ENCODE measurements at regions not wholly inside any gene's neighbourhood (a gene's known extent, or its start where the extent isn't known, plus 50 kb on each side); places are given as distances from the start of the nearest gene placed in this dataset.

DNA sequence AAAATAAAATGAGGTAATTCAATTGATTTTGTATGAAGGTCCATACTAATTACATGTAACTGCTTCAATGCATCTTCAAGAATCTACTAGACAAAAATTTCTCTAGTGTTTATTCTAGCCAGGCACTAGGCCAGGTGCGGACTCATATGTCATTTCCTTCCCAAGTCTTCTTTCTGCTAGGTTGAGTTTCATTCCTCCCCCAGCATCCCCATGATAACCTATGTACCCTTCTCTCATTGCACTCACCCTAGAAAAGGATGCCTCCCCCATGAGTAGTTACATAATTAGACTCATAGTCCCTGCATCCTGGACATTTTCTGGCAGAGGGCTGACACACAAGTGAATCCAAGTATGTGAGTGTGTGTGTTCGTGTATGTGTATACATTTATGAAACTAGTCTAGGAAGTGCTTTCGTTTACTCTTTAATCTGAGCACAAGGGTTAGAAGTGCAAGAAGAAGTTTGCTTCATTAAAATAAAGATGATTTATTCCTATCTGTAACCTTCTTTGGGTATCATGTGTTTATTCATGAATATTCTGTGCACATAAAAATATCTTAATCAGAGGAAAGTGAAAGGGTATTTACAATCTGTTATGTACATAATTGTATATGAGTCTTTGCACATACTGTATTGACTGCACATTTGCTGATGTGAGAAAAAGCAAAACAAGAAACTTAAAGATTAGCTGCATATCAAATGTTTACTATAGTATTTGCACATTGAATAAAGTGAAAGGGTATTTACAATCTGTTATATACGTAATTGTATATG lies 585.6 kb upstream of the ZNF717 start:
- TF ChIP-seq TAF1 (IDR thresholded peaks at IDR 0.05; ENCODE audit: borderline replicate concordance, insufficient read depth, low read length) (no peak), POLR2AphosphoS5 (IDR thresholded peaks at IDR 0.05; ENCODE audit: low read depth, low read length) (no peak), FOXP2 (optimal IDR thresholded peaks at IDR 0.05; ENCODE audit: borderline replicate concordance, extremely low read depth, extremely low read length, insufficient read depth) (no peak), SIN3A (IDR thresholded peaks at IDR 0.05; ENCODE audit: borderline replicate concordance, insufficient read depth, low read length) (no peak)
- TF ChIP-seq, protein P1, sequence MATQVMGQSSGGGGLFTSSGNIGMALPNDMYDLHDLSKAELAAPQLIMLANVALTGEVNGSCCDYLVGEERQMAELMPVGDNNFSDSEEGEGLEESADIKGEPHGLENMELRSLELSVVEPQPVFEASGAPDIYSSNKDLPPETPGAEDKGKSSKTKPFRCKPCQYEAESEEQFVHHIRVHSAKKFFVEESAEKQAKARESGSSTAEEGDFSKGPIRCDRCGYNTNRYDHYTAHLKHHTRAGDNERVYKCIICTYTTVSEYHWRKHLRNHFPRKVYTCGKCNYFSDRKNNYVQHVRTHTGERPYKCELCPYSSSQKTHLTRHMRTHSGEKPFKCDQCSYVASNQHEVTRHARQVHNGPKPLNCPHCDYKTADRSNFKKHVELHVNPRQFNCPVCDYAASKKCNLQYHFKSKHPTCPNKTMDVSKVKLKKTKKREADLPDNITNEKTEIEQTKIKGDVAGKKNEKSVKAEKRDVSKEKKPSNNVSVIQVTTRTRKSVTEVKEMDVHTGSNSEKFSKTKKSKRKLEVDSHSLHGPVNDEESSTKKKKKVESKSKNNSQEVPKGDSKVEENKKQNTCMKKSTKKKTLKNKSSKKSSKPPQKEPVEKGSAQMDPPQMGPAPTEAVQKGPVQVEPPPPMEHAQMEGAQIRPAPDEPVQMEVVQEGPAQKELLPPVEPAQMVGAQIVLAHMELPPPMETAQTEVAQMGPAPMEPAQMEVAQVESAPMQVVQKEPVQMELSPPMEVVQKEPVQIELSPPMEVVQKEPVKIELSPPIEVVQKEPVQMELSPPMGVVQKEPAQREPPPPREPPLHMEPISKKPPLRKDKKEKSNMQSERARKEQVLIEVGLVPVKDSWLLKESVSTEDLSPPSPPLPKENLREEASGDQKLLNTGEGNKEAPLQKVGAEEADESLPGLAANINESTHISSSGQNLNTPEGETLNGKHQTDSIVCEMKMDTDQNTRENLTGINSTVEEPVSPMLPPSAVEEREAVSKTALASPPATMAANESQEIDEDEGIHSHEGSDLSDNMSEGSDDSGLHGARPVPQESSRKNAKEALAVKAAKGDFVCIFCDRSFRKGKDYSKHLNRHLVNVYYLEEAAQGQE (IDR thresholded peaks at IDR 0.05; ENCODE audit: insufficient read depth in 1 of 2, low read depth in 2 of 2, low read length in 2 of 2), result no peak

DNA sequence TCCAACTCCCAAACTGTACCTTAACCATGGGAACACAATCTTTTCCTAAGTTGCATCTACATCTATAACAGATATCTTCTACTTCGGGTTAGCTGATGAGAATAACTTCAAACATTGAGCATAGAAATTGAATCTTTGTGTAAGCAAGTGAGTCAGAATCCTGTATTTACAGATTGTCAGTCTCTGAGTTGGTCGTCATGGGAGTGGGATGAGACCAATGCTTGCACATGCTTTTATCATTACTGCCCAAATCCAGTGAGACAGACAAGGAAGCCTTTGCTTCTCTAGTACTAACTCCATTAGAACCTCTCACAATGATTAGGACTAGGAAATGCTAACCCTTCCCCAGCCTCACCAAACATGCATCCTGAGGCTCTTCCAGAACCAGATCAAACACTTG lies 587.1 kb upstream of the ZNF717 start:
- TF ChIP-seq TAF1 (IDR thresholded peaks at IDR 0.05; ENCODE audit: borderline replicate concordance, insufficient read depth, low read length) (no peak), SIN3A (IDR thresholded peaks at IDR 0.05; ENCODE audit: borderline replicate concordance, insufficient read depth, low read length) (no peak), FOXP2 (optimal IDR thresholded peaks at IDR 0.05; ENCODE audit: borderline replicate concordance, extremely low read depth, extremely low read length, insufficient read depth) (no peak), POLR2AphosphoS5 (IDR thresholded peaks at IDR 0.05; ENCODE audit: low read depth, low read length) (no peak)
- TF ChIP-seq, protein P1 (IDR thresholded peaks at IDR 0.05; ENCODE audit: insufficient read depth in 1 of 2, low read depth in 2 of 2, low read length in 2 of 2), result no peak

DNA sequence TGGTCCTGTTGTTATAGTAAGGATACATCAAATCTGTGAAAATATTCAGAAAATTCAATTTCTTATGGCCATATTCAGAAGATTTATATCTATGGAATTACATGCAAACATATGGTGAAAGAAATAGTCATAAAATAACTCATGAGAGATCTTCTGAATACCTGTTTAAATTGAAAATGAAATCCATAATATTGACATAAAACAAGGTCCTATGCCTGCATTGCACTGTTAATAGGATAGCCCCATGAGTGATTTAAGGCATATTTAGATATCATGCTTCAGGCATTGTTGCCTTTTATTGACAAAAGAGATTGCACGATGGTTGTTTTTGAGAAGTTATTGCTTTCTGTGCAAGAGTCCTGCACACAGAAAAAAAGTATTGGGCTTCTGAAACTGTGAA lies 591.7 kb upstream of the ZNF717 start:
- TF ChIP-seq POLR2AphosphoS5 (IDR thresholded peaks at IDR 0.05; ENCODE audit: low read depth, low read length), result no peak
- TF ChIP-seq FOXP2 (optimal IDR thresholded peaks at IDR 0.05; ENCODE audit: borderline replicate concordance, extremely low read depth, extremely low read length, insufficient read depth), result no peak
- TF ChIP-seq TAF1 (IDR thresholded peaks at IDR 0.05; ENCODE audit: borderline replicate concordance, insufficient read depth, low read length), result no peak
- TF ChIP-seq, protein P1 (IDR thresholded peaks at IDR 0.05; ENCODE audit: insufficient read depth in 1 of 2, low read depth in 2 of 2, low read length in 2 of 2), result no peak
- TF ChIP-seq SIN3A (IDR thresholded peaks at IDR 0.05; ENCODE audit: borderline replicate concordance, insufficient read depth, low read length), result no peak

DNA sequence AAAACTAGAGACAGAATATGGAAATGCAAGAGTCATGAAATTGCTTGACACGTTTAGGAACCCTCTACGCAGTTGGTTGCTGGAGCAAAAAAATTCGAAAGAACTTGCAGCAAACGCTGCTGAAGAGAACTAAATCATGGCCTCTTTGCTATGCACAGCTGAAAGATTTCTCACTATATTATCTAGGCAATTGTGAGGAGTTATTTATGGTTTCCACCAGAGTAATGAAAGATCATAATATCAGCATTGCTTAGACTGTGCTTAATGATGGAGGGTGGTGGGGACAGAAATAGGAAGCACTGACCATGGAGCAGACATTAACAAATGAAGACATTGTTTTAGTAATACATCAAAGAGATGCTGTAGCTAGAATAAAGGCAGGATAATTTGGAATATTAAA lies 593.4 kb upstream of the ZNF717 start:
- TF ChIP-seq TAF1 (IDR thresholded peaks at IDR 0.05; ENCODE audit: borderline replicate concordance, insufficient read depth, low read length), result no peak
- TF ChIP-seq FOXP2 (optimal IDR thresholded peaks at IDR 0.05; ENCODE audit: borderline replicate concordance, extremely low read depth, extremely low read length, insufficient read depth), result no peak

DNA sequence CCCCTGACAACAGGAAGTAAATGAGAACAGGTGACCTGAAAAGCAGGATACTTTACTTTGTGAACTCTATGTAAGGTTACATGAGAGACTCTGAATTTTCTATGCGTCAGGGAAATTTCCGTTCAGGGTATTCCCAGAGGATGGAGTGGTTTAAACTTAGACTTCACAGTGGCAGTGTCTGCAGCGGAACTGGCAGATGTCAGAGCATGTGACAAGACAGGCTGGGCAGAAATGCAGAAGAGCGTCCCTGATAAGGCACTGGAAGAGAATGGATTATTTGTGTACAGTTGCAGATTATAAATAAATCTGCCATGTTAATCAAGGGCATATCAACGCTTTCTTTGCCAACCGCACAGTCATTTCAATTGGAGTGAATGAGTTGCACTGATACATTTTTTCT lies 598.4 kb upstream of the ZNF717 start:
- TF ChIP-seq FOXP2 (optimal IDR thresholded peaks at IDR 0.05; ENCODE audit: borderline replicate concordance, extremely low read depth, extremely low read length, insufficient read depth), result no peak
- no peak for TF ChIP-seq TAF1 (IDR thresholded peaks at IDR 0.05; ENCODE audit: borderline replicate concordance, insufficient read depth, low read length)
- TF ChIP-seq, protein P1 (IDR thresholded peaks at IDR 0.05; ENCODE audit: insufficient read depth in 1 of 2, low read depth in 2 of 2, low read length in 2 of 2), result no peak
- TF ChIP-seq POLR2AphosphoS5 (IDR thresholded peaks at IDR 0.05; ENCODE audit: low read depth, low read length), result no peak
- TF ChIP-seq SIN3A (IDR thresholded peaks at IDR 0.05; ENCODE audit: borderline replicate concordance, insufficient read depth, low read length), result no peak
